ENCODE measurements at regions not wholly inside any gene's neighbourhood (a gene's known extent, or its start where the extent isn't known, plus 50 kb on each side); places are given as distances from the start of the nearest gene placed in this dataset.

DNA sequence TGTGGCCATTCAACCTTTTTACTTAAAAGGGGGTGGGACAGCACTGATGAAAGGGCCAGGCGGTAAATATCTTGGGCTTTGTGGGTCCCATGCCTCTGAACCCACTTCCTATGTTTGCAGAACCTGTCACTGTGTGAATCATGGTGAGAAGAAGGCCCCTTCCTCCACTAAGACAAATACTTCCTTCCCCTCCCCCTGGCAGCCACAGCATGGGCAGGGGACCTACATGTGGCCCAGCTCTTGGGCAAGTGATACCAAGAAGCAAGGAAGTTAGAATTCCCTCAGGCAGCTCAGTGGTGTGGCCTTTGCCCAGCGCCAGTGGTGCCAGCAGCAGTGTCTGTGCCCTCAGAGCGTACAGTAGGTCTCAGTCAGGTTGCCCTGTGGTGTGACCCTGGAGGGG lies 168.6 kb downstream of the TRIM33 start:
- DNase-seq: peak; percentile 21

DNA sequence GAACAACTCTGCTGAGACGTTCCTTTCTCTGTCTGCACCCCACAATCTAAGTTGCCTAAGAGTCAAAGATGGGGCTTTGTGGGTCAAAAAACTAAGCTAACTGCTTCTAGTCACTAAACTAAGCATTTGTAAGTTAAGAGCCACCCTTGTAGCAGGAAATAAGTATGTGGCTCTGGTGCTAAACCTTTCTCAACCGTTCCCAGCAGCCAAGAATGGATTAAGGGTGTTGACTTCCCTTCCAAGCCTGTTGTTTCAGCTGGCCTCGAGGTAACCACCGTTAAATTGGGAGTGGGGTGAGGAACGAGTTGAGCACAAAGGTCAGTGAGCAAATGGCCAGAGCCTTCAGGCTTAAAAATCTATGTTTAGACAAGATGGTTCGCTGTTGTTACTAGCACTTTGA lies 169.1 kb downstream of the TRIM33 start:
- DNase-seq: no peak

DNA sequence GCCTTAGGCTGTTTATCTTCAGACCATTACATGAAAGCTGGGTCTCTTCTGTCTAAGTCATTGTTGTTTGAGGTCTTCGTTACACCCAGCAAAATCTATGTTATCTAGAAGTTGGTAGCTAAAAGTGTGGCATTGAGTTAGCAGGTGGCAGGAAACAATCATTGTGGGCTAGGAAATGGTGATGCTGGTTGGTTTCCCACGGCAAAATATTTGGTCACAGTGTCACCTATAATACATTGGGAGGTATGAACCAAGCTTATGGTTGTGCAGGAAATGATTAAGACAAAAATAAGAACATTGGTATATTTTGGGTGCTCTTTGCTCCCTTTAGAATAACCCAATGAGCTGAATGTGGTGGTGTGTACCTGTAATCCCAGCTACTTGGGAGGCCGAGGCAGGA lies 169.7 kb downstream of the TRIM33 start:
- DNase-seq: peak; percentile 29

DNA sequence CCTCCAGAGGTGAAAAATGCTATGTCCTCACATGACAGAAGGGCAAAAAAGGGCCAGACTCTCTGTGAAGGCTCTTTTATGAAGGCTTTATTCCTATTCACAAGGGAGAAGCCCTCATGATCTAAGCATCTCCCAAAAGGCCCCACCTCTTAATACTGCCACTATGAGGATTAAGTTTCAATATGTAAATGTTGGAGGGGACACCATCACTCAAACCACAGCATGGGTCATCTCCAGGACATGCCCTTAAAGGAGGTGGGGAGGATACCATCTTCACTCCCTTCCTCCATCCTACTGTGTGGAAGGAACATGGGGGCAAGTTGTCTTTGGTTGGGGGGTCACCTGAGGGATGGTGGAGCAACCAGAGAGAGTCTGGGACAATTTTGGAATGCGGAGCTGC lies 170.1 kb downstream of the TRIM33 start:
- DNase-seq: no peak

DNA sequence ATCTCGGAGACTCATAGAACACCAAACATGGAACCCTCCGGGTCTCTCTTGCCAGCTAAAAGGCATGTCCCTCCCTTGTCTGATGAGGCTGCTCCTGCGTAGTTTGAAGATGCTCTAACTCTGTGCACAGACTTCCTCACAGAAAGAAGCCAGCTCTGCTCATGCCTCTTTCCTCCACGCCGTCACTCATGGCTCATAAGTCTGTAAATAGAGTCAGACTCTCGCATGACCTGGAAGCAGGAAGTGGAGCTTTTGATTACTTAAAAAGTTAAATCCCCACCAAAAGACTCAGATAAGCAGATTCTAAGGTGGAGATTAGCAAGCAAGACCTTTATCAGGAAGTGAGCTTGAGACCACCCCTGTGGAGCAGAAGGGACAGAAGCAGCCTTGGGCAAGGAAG lies 171.6 kb downstream of the TRIM33 start:
- DNase-seq: no peak

DNA sequence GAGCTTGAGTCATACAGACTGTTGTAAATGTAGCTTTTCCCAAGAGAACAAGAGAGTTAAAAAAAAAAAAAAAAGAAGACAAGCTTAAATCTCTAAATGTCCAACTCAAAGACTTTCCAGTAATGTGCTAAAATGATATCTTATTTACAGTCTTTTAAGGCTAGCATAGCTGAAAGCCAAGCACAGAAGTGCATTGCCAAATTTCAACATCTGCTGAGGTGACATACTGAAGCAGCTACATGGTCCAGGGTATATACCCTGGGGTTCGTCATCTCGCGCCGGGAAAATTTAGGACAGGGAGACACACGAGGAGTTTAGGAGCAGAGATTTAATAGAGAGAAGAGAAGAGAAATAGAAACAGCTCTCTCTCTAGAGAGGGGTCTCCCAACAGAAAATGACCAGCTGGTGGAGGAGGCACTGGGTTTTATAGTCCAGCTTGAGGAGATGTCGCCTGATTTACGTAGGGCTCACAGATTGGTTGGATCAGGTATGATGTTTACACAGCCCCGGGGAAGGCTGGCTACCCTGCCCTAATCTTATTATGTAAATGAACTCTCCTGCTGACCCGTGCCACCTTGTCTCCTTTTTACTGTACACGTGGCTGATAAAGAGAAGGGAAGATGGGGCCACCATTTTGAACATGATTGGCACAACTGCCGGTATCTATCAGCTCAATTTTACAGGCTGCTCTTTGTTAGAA lies 172.7 kb downstream of the TRIM33 start:
- DNase-seq: no peak

DNA sequence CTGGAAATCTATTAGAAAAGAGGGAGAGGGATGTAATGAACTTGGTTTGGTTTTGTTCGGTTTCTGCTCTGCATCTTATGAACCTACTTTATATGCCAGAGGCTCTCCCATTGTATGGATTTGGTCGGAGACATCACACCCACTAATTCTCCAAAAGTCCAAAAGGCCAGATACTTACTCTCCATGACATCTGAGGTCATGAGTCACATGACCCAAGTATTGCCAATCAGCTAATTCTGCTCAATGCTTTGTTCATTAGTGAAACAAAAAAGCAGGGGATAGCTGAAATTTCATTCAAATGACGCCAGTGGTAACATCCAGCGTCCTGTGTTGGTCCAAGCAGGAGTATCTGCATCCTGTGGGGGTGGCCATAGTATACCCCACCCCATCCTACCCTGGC lies 173.6 kb downstream of the TRIM33 start:
- no peak for DNase-seq

DNA sequence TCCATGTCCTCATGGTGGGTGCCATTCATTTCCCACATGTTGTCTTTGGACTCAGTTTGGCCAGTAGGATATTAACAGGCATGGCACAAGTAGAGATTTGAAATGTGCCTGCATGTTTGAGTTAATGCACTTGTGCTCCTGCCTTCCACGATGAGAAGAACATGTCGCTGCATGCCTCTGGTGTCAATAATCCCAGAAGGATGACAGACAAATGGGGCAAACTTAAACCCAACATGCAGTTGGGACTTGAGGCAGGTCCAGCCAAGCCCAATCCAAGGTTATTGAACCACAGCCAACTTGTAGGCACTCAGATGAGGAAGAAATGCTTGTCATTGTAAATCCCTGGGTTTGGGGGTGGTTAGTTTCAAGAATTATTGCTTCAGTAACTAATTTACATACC lies 174.6 kb downstream of the TRIM33 start:
- no peak for DNase-seq

DNA sequence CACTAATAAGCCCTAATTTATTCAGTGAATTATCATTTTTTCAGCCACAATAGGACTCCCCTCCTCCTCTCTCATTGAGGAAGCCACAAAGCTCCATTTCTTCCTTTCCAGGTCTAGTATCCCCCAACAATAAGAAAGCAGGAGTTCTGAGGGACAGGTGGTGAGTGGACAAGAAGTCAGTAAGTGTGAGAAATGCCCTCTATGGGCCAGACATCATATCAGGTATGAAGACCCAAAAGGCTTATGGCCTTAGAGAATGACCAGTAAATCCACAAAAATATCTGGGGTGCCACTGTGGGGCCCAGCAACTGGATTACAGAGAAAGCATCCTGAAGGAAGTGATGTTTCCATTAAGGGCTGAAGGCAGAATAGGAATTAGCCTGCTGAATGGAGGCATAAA lies 175.7 kb downstream of the TRIM33 start:
- no peak for DNase-seq

DNA sequence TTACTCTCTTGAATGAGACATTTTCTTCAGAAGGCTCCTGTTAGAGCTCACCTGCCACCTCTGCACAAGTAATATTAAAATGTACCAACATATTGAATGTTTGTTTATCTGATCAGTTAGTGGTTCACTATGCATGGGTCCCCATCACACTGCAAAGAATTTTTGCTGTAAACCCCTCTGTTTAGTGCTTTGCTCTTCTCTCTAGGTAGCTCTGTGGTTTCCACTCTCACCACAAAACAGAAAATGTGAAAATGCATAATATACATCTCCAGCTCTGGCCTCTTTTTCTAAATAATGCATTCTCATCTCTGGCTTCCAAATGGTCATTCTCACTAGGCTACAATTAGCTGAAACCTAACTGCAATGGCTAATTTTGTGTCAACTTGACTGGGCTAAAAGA lies 176.7 kb downstream of the TRIM33 start:
- DNase-seq: no peak

DNA sequence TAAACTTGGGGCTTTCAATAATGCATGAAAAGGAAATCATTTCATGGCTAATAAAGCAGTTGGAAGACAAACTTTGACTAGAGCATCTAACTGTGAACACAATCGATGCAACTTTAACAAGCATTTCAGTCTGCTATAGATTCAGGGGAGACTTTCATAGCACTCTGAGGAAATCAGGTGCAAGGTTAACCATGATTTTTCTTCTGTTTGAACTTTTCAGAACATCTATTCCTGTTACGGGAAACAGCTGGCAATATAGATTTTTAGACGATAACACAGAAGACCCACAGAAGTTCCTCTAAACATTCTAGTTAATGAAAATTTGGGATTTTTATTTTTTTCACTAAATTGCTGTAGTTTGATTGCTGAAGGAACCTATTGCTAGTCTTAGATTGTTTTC lies 177.3 kb downstream of the TRIM33 start:
- DNase-seq: no peak

DNA sequence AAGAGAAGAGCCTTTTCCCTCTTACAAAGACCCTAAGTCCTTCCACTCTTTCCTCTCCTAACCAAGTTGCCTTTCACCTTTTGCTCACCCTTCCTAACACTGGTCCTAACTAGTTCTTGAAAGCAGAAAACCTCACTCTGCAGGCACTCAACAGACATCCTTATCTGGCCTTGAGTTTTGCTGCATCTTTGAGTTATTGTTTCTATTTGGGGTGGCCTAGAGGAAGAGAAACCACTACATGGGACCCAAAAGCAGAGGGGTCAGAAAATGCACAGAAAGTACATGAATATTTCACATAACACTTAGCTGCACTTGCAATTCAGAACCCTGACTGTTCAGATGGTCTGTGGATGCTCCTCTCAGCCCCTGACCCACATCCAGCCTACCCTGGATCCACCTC lies 178.3 kb upstream of the SYT6 start:
- DNase-seq: no peak

DNA sequence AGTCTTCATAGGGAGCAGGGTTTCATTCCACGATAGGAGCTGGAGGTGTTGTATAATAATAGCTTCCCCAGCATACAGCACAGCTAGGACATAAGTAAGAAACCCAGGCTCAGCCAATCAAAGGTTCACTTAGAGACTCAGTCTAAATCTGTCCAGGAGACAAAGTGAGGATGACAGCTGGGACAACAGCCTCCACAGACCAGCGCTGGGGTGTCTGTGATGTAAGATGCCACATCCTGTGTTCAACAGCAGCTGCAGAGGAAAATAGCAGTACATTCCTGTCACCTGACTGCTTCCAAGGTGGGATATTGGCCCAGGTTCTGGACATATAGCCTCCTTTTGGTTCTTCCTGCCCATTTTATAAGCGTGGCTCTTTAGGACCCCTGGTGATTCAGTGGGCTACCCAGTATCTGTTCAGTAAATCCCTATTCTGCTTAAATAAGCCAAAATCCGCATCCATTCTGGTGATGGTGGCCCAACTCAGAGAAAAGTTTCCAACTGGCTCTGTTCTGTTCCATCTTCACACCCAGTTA lies 176.8 kb upstream of the SYT6 start:
- no peak for DNase-seq

DNA sequence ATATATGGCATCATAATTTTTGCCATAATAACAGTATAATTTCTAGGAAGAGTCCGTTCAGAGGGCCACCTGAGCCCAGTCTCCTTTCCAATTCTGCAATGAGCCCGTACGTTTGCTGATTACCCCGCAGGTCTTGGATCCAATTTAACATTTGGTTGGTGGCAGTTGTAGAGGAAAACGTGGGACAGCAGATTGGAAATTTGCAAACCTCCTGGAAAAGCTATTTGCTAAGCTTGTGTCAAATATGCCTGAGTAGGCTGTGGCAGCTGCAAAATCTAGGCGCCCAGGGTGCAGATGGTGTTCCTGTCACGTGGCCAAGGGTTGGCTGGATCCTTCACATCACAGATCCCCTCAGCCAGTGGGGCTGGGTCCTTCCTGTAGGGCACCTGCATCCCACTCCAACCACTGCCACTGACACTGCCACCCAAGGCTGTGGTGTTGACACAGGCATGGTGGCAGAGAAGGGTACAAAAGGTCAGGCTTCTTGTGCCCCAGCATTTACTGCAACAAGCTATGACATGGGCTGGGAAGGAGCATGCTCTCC lies 174.8 kb upstream of the SYT6 start:
- DNase-seq: no peak

DNA sequence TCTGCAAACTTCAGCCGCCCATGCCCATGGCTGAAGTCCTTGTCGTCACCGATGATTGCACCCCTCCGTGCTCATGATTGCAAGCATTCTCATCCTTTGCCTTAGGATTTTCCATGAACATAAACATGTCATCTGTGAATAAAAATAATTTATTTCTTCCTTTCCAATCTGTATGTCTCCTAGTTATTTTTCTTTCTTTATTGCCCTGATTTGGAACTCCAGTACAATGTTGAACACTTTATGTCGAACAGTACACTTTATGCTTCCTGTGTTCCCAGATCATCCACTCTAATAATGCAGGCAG lies 170.9 kb upstream of the SYT6 start:
- DNase-seq: no peak

DNA sequence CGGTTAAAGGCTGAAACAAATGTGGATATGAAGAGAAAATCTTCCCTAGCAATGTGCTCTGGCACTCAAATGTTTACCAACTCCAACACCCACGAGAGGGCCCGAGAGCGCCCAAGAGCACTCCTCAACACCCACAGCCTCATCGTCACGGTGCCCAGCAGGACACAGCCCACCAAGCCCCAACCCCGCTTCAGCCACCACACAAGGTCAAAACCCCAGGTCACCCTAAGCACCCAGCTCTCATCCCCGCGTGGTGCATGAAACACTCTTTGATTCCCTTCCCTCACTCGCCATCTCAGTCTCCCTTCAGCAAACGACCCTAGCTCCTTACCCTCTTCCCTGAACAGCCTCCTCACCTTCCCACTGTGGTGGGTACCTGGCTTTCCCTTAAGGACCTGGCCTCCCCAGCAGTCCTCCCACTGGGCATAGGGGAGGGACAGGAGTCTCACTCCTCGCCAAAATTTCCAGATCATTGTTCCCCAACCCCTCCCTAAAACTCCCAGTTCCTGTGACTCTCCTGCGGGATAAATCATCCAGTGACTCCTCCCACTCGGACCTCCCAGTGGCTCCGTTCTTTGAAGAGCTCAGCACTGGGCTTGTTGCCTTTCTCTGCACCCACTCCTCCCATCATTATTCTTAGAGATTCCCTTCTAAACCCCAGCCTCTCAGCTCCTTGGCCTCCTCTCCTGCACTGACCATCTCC lies 170.4 kb upstream of the SYT6 start:
- DNase-seq: no peak

DNA sequence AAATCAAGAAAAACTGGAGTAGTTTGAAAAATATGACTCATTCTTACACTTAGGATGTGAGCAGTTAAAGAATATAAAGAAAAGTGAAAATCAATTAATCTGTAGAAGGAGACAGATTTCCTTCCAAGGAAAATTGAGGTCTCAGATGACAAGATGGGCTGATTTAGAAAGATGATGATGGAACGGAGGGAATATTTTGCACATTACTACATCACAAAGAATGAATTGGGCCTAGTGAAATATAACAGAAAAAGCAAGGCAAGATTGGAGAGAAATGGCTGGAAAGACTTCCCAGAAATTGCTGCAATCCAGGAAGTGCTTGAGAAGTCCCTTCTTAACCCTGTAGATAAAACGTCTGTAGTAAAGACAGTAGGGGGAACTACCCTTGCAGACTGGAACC lies 169.1 kb upstream of the SYT6 start:
- DNase-seq: no peak

DNA sequence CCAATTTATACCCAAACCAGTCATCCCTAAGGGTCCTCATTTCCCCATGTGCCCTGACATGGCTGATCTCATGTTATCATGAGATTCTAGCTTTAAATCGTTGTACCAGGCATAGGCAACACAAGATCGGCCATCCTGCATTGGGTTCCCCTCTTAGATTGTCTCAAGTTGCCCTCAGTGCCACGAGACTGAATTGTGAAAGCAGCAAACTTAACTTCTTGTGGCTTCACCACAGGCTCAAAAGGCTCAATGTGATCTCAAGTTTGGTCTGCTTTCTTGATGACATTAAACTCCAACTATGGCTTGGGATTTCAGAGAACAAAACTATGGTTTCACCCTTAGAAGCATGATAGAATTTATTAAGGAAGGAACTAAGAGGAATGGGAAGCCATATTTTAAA lies 168.5 kb upstream of the SYT6 start:
- DNase-seq: no peak

DNA sequence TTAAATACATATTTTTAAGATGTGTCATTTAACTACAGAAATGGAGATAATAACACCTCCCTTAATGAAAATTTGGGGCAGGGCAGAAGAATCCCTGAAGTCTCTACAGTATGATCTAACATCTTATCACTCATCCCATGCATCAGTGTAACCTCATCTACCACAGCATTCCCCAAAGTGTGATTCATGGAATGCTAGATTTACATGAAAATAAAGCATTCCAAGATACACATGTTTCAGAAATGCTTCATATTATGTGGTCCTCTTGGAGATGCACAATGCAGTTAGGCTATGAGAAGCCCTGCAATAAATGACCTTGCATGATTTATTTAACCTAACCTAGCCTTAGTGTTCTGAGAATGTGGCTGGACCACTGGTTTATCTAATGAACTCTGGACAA lies 166.9 kb upstream of the SYT6 start:
- no peak for DNase-seq

DNA sequence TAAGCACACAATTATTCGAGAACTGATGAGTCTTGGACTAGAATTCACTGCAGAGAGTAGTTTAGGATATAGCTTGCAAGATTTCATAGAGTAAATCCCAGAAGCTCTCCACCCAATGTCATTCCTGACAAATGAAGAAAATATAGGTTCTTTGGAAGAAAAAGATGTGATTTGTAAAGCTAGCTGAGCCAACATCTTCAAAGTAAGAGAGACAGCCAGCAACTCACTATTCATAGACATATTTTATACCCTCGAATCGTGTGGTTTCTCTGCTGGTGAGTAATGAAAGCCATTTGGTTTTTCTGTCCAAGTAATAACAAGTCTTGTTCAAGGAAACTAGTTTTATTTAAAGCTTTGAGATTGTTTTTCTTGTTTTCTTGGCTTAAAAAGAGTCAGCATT lies 165.7 kb upstream of the SYT6 start:
- DNase-seq: no peak

DNA sequence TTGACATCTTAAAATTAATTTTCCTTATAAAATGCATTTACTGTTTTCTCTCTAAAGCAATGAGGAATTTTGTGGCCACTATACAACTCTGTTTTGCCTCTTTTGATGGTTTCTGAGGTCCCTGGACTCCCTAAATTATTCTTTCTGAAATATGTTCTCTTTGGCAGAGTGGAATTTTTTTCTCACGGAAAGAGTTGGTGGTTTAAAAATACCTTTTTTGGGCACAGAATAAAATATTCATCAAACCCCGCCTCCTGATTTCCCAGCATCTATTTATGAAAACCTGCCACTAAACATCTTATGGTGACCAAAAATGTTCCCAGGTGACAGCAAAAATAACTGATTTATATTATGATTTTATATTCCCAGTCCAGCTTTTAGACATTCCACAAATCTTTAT lies 165.3 kb upstream of the SYT6 start:
- no peak for DNase-seq

DNA sequence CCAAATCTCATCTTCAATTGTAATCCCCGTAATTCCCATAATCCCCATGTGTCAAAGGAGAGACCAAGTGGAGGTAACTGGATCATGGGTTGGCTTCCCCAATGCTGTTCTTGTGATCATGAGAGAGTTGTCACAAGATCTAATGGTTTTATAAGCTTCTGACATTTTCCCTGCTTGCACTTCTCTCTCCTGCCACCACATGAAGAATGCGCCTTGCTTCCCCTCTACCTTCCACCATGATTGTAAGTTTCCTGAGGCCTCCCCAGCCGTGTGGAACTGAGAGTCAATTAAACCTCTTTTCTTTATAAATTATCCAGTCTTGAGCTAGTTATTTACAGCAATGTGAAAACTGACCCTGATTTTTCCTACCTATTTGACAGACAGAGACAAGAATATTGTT lies 162.5 kb upstream of the SYT6 start:
- no peak for DNase-seq

DNA sequence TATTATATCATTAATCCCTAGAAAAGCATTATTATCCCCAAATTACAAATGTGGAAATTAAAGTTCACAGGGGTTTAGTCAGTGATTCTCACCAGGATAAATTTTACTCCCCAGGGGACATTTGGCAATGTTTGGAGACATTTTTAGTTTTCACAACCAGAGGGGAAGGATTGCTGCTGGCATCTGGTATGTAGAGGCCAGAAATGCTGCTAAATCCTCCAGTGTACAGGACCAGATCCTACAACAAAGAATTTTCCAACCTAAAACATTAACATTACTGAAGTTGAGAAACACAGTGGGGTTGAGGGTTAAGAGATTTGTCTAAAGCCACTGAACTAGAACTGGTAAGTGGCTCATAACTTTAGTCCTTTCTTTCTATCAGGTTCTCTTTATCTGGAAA lies 162.0 kb upstream of the SYT6 start:
- no peak for DNase-seq

DNA sequence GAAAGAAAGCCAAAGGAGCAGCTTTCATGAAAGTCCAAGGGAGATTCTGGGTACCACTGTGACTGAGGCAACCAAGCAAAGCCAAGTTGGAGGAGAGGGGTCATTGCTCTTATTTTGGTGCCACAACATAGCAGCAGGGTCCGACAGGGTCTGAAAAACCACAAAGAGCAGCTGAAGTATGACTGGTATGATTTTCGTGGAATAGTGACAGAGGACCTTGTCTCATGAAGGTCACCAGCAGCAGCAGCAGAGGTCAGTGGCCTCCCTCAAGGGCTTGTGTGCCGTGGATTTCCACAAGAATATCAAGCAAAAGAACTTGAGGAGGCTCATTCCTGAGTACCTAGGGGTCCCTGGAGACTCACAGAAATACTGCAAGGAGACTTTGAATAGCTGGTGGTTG lies 160.9 kb upstream of the SYT6 start:
- DNase-seq: no peak

DNA sequence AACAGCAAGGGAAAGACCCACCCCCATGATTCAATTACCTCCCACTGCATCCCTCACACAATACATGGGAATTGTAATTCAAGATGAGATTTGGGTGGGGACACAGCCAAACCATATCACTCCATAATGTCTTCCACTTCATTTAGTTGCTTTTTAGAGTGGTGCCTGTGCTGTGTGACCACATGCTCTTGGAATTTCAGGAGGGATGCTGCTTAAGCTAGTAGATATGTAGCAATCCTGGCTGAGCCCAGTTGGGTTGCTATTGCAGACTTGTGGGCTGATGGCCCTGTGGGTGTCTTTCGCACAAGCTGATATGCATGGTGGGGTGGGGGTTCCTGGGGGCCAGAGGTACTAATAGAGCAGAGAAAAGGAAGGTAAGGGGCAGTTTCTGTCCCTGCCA lies 160.4 kb upstream of the SYT6 start:
- no peak for DNase-seq
